H1 (cell line): ENCODE measurements at regions not wholly inside any gene's neighbourhood (a gene's known extent, or its start where the extent isn't known, plus 50 kb on each side); places are given as distances from the start of the nearest gene placed in this dataset.

Source experiments
- ASH2L ChIP-seq: fragments of 200-600, 300-600 bp; sonication (generic); IDR thresholded peaks from one replicate; pipeline ENCODE4 v1.7.1; 2017; ENCODE audit warnings: low read length
- FOSL1 ChIP-seq: IDR thresholded peaks from 2 replicates; pipeline ENCODE4 v1.6.1; 2011; ENCODE audit warnings: mild to moderate bottlenecking, low read depth, low read length, moderate library complexity; ENCODE audit not compliant: insufficient read depth
- SP2 ChIP-seq: IDR thresholded peaks from 2 replicates; pipeline ENCODE4 v1.6.1; 2012; ENCODE audit warnings: mild to moderate bottlenecking, low read length, inconsistent platforms

DNA sequence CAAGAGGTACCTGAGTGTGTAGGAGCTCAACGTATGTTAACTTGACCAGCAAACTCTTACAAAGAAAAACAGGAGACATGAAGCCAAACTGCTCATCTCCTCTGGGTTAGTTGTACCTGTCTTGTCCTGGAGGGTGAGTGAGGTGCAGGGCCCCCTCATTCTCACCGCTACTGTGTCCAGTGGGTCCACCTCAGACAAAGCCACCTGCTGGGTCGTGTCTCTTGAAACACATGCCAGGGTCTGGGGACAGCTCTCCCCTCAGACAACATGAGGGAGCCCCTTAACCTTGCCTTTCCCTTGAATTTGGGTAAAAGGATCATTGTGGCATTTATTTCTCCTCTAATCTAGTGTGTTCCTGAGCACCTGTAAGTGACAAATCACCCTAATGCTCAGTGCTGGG lies 185.6 kb downstream of the TLE3 start (continued):
- no peak for TF ChIP-seq FOSL1
- TF ChIP-seq ASH2L, result no peak
- TF ChIP-seq SP2, result no peak
